Activated CD4-positive, alpha-beta T cell treated with anti-CD3 and anti-CD28 coated beads for 48 hours (primary cell): ENCODE measurements at regions not wholly inside any gene's neighbourhood (a gene's known extent, or its start where the extent isn't known, plus 50 kb on each side); places are given as distances from the start of the nearest gene placed in this dataset.
"Not testable (repeated sequence)": the region's sequence is repeated elsewhere in the genome, so short reads cannot be mapped to it uniquely, and the experiment has no call there.

ENCODE experiments used
- DNase-seq: peaks from one replicate; pipeline ENCODE4 v3.0.0-alpha.2; 2020

DNA sequence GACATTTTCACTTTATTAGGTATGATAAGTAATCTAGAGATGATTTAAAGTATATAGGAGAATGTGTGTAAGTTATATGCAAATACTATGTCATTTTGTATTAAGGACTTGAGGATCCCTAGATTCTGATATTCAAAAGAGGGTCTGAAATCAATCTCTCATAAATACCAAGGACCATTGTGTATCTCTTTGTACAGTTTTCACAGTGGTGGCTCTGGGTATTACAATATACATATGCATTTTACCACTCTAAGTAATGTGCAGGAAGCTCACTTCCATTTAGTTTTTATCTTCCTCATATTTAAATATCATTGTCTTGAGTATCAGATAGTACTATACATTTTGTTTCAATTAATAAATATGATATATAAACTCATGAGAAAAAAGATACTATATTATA lies 862.6 kb upstream of the PCDH20 start:
- DNase-seq = no peak

DNA sequence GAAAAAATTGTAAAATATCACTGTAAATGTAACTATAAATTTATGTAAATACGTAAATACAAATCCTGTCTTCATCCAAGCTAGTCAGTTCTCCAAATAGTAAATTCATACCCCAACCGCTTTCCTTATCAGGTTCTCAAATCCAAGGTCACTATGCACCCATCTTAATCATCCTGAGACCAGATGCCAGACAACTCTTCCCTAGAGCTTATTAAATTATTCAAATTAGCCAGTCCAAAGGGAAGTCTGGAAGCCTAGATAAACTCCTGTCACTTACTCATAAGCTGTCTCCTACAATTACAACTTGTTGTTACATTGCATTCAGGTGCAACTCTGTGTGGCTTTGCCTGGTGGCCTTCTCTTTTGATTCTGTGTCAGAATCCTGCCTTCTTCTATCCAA lies 836.1 kb upstream of the PCDH20 start:
- no peak for DNase-seq

DNA sequence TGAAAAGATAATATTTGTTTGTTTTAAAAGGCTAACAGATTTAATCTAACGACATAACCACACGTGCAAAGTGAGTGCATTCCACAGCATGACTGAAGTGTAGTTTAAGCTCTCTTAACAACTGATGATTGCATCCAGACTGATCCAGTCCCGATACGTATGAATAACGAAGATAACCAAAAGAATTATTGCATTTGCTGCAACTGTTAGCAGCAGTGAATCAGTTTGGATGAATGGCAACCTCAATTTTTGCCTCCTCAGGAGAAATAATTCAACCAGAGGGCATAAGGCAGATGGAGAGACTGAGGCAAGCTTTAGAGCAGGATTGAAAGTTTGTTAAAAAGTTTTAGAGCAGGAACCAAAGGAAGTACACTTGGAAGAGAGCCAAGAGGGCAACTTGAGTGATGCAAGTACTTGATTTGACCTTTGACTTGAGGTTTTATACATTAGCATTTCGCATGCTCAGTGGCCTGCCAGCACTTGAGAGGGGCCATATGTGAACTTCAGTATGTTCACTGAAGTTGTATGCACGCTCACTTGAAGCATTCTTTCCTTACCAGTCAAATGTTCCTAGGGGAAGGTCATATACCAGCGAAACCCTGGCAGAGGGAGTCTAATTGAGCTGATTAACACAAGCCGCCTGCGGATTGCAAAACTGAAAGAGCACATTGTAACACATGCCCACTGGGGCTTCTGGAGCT lies 835.0 kb upstream of the PCDH20 start:
- no peak for DNase-seq

DNA sequence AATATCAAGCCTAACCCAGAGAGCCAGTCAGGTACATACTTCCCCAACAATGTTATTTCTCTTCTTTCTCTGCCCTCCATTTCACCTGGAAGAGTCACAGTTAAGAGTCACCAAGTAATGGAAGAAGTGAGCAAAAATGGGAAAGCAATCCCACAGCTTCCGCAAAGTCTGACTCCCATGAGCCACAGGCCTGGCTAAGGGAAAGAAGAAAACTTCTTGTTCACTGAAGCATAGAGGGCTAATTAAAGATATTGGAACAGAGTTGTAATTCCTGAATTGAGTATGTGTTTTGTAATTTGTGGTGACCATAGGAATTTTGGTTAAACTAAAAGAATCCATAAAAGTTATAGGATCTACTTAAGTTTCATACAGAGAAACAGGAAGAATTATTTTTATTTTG lies 830.9 kb upstream of the PCDH20 start:
- no peak for DNase-seq

DNA sequence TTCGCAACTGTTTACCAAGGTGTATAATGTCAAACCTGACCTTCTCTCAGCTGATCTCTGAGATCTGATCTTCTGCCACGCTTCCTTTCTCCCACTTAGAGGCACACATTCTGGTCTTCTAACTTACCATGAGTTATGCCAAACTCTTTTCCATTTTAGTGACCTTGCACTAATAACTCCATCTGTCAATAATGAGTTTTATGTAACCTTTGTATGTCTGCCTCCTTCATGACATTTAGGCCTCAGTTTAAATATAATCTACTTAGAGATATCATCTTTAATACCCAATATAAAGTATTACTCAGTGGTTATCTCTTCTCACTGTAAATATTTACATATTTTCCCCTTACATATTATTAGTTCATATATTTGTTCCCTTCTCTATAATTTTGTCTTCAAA lies 827.5 kb upstream of the PCDH20 start:
- no peak for DNase-seq

DNA sequence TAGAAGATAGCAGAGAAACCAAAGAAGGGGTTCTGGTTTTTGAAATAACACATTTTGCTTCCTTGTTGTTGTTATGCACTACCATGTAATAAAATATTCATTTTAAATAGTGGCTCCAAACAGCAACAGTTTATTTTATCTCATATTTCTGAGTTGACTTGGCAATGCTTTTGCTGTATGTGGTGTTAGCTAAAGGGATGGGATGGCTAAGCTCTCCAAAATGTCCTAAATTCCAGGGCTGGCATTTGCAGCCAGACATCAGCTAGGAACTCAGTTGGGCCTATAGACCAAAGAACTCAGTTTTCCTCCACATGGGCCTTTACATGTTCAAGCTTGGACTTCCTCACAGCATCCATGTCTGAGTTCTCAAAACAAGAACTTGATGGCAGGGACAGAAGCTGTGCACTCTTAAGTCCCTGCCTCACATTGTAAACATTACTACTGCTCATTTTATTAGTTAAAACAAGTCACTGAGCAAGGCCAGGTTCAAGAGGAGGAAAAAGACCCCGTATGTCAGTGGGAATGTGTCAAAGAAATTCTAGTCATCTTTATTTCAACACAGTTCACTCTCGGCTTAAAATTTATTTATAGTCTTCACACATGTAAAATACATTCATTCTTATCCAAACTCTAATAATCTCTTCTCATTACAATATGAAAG lies 819.3 kb upstream of the PCDH20 start:
- no peak for DNase-seq

DNA sequence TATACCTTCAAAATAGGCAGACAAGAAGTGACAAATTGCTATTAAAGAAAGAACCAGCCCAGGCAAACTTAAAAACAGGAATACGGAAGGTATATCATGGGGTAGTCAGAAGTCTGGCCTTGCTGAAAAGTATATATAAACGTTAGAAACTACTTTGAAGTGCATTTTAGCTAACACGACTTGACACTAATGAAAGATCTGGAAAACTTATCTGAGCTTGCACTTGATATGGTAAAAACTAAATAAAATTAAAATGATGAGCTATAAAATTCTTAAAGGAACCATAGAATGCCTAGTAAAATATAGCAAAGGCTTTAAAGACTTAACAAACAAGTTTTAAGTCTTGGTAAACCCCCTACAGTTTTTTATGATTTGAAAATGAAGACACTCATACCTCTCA lies 795.3 kb upstream of the PCDH20 start:
- no peak for DNase-seq

DNA sequence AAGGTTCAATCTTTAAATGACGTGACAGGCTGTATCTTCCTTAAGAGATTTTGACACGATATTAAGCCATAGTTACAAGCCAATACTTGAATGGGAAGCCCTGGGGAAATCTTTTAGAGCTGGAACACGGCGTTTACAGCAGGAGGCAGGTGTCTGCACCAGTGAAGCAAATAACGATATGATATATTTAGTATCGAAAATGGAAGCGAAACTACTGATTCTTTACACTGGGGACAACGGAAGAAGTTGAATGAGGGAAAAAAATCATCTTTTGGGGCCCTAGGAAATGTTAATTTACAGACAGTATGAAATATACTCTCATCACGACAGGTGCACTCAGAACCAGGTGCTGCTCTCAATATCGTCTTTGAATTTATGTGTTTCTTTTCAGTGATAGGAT lies 793.9 kb upstream of the PCDH20 start:
- no peak for DNase-seq

DNA sequence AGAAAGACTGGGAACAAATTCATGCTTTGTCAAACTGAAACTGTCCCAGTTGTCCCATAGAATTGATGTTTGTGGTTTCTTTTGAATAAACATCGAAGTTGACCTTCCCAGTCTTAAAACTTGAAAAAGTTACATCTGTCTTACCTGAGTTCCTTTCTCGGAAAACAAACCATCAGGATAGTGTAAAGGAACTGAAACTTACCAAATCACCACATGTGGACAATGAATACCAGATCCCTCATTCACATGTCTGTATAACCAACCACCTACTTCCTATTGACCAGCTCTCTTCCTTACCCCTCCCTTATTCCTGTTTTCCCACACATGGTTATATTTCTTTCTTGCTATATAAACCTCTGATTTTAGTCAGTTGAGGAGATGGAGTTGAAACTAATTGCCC lies 791.7 kb upstream of the PCDH20 start:
- no peak for DNase-seq

DNA sequence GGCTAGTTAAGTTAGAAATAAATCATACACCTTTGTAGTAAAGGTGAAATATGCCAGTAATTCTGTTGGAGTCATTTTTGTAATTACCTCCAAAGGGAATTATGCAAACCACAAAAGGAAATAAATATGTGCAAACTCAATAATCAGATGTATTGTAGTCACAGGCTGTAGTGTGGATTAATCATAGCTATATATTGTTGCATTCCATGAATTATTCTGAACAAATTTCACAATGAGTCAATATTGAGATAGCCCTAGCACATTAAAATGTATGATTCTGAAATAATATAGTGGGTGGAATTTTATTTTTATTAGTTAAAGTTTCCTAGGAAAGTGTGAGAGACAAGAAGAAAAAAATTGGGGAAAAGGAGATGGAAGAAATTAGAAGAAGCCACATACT lies 790.5 kb upstream of the PCDH20 start:
- DNase-seq = no peak

DNA sequence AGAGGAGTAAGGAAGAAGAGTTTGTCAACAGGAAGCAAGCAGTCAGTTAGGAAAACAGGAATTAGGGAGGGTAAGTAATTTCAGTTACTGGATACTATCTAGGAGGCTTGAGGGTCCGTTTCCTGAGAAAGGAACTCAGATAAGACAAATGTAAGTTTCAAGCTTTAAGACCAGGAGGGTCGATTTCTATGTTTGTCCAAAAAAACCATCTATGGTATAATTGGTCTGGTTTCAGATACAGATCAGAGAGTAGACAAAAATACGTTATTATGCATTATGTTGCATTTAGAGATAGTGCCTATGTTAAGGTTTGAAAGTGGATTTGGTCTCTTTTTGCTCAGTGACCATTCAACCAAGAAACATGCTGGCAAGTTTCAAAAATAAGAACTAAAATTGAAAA lies 789.6 kb upstream of the PCDH20 start:
- DNase-seq = no peak

DNA sequence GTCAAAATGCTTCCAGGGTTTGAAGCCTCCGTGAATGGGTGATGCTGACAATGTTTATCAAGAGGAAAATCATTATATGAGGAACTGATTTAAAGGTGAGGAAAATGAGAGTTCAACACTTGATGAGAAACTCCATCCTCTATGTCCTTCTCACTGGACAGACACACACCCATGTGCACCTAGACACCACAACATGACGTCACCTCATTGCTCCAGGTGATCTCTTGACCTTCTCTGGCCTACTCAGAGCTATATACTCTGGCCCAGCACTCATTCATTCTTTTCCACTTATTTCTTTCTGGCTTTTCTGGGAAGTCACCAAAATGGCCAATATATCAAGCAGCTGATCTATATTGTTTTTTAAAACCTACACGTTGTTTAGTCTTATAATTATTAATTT lies 778.7 kb upstream of the PCDH20 start:
- no peak for DNase-seq

DNA sequence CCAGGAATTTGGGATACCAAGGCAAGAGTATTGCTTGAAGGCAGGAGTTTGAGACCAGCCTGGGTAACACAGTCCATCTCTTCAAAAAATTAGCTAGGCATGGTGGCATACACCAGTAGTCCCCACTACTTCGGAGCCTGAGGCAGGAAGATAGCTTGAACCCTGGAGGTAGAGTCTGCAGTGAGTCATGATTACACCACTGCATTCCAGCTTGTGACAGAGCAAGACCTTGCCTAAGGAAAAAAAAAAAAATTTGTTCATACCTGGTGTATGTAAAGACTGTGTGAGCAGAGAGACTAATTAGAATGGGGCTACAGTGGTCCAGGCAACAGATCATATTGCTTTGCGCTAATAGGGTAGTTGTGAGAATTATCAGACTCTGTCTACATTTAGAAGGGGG lies 778.3 kb upstream of the PCDH20 start:
- no peak for DNase-seq

DNA sequence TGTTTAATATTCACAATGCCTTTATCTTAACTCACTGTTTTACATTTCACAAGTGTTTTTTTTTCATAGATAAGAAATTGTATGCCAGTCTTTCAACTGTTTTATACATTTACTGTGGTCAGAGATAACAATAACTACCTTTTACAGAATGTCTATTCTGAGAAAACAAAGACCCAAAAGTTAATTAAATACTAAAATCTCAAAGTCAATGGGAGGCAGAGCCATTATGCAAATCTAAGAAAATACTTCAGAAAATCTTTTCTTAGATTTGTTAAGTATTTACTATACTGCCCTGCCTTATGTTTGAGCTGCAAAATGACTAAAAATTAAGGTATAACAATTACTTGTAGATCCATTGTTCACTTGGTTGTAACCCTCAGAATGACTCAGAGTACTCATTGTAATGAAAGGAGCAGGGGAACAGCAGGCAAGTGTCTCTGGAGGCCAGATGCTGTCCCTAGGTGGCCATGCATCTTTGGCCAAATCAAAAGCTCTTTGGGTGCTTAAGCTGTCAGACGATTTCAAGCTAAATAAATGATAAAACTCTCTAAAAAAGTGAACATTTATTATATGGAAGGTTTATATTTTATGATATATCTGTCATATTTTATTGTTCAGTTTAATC lies 770.1 kb upstream of the PCDH20 start:
- no peak for DNase-seq

DNA sequence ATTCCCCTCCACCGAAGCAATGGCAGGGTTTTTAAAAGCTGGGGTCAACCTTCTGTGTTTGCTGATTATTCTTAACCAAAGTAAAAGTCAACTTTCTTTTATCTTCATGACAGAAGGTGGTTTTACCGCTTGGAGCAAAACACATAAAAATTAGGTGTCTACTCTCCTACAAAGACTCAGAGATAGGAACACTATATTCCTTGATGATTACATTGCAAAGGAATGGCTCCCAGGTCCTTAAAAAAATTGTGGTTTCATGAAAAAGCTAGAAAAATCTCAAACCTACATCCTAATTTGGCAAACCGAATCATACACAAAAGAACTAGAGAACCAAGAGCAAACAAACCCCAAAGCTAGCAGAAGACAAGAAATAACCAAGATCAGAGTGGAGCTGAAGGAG lies 760.4 kb upstream of the PCDH20 start:
- no peak for DNase-seq

DNA sequence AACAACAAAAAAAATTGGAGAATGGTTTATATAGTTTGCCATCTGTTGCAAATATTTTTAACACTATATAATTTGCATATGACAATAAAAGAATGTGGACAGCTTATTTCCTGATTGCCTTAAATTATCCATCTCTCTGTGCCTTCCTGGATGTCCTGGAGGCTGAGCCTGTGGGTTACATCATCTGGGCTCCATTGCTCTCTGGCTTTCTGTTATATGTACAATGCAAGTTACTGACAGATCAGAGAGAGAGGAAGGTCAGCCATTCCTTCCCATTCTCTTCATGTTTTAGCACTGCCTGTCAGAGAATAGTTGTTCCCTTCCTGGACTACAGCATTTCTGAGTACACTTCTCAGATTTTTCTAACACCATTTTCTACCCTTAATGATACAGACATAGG lies 758.3 kb upstream of the PCDH20 start:
- DNase-seq = no peak

DNA sequence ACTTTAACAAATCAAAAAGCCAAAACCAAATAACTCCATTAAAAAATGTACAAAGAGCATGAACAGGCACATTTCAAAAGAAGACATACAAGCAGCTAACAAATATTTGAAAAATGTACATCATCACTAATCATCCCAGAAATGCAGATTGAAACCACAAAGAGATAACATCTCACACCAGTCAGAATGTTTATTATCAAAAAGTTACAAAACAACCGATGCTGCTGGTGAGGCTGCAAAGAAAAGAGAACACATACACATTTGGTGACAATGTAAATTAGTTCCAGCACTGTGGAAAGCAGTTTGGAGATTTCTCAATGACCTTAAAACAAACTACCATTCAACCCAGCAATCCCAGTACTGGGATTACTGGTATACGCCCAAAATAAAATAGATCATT lies 756.0 kb upstream of the PCDH20 start:
- DNase-seq = no peak

DNA sequence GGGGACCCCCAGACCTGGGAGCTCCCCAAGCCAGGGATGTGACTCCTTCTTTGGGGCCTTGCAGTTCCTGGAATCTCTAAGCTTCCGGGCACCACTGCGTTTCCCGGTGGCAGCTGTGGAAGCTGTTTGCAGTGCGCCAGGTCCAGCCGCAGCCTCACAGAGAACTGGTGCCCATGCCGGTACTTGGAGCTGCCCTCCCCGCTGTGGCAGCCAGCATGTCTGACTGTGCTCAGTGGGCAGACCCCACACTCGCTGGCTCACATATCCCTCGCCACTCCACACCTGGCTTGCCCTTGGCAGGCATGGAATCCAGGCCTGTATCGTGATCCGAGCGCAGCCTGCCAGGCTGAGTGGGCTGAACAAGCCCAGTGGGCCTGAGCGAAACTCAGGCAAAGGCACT lies 753.2 kb upstream of the PCDH20 start:
- DNase-seq = no peak

DNA sequence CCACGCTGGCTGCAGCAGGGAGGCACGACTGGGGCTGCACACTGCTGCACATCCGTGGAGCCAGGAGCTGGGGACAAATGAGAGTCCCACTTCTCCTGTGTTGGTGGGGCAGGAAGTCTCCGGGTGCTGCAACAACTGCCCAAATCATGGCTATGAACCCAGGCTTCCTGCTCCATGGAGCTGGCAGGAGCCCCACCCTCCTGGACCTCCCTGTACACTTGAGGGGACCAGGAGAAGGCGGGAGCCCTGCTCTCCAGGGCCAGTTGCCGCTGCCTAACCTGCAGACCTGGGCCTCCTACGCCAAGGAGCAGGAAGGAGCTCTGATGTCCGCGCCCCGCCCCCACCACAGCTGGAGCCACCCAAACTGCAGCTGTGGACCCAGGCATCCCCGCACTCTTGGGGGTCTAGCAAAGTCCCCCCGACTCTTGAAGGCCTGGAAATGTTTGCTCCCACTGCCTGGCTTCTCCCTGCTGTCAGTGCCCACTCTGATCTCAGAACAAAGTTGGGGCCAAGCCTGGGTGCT lies 752.1 kb upstream of the PCDH20 start:
- no peak for DNase-seq

DNA sequence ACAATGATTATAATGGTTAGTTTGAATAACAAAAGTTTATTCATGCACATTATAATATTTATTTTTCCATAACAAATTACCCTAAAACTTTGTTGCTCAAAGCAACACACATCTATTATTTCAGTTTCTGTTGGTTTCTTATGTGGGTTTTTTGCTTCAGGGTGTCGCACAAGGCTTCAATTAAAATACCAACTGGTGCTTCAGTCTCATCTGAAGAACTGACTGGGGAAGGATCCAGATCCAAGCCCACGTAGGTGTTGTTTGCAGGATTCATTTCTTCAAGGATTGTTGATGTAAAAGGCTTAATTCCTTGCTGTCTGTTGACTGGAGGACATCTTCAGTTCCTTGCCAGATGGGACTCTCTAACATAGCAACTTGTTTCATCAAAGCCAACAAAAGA lies 747.2 kb upstream of the PCDH20 start:
- DNase-seq = no peak

DNA sequence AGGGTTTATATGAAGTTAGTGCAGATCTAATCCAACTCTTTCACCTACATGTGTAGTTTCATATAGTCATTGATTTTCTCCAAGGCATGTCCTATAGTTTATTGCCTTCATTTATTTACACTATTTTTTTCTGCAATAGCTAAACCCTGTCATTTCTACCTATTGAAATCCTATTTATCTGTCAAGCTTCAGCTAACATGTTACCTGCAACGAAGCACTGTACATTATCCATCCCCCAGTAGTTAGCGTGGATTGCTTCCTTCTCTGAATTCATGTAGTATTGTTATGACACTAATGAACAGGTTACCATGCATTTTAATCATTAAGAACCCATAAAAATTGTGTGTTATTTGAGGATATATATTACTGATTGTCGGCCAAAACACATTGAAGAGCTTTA lies 742.9 kb upstream of the PCDH20 start:
- no peak for DNase-seq

DNA sequence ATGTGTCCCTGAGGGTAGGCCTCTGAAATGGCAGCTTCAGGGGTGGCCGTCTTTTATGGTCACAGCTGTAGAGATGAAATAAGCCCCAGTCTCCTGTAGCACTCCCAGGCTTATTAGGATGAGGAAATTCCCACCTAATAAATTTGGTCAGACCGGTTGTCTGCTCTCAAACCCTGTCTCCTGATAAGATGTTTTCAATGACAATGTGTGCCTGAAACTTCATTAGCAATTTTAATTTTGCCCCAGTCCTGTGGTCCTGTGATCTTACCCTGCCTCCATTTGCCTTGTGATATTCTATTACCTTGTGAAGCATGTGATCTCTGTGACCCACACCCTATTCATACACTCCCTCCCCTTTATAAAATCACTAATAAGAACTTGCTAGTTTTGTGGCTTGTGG lies 736.1 kb upstream of the PCDH20 start:
- not testable (repeated sequence) for DNase-seq

DNA sequence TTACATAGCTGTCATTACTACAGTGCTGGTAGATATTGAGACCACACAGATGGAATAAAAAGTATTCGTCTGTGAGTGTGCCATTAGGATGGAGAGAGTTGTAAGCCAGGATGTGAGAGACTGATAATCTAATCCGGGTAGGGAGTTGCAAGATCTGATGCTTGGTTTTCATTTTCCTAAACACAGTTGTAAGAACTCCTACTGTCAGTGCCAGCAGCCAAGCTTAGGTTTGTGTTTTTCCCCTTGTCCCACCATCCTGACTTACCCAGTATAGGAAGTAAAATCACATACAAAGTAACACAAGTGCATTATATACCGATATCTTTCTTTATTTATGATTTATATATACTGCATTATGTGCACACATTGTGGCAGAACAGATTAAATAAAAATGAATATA lies 726.4 kb upstream of the PCDH20 start:
- DNase-seq = no peak

DNA sequence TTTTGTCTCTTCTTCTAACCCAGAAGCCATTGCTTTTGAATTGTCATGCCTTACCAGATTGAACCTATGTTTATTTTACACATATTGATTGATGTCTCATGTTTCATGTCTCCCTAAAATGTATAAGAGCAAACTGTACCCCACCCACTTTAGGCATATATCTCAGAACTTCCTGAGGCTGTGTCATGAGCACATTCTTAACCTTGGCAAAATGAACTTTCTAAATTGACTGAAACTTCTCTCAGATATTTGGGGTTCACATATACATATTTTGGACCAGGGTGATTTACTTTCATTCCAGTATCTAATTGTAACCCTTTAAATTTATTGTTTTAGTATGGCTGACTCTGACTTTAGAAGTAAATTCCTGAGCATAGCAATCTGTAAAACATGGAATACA lies 723.9 kb upstream of the PCDH20 start:
- DNase-seq = no peak
